ENCODE measurements at regions not wholly inside any gene's neighbourhood (a gene's known extent, or its start where the extent isn't known, plus 50 kb on each side); places are given as distances from the start of the nearest gene placed in this dataset.

GRCh38 chr14:87840906-87841305 lies 152.1 kb downstream of the GALC start:
- Histone ChIP-seq H4K20me1 (replicated peaks; ENCODE audit: control insufficient read depth, extremely low read depth, insufficient read depth, low read length) (no peaks in the 10 kb centered on the region), H3K4me2 (ENCODE audit: insufficient read depth, low read length) (no peak overlapping the region), H2AFZ (ENCODE audit: low read depth, low read length) (no peak overlapping the region), H3K4me1 (ENCODE audit: control insufficient read depth, extremely low read depth, insufficient read depth, low read length) (no peaks in the 10 kb centered on the region), H3K36me3 (ENCODE audit: control insufficient read depth in 2 of 2, extremely low read depth in 1 of 2, insufficient read depth in 2 of 2, low read length in 2 of 2) (no peaks in the 10 kb centered on the region), H3K9me1 (replicated peaks; ENCODE audit: control insufficient read depth, extremely low read depth, insufficient read depth, low read length) (no peaks in the 10 kb centered on the region), H3K9ac (replicated peaks; ENCODE audit: extremely low read depth, insufficient read depth, low read length) (no peak overlapping the region), H3K79me2 (ENCODE audit: control insufficient read depth, insufficient read depth, low read length) (no peaks in the 10 kb centered on the region), H3K27ac (ENCODE audit: insufficient read depth, low read depth, low read length) (no peak overlapping the region), H3K9me3 (replicated peaks; ENCODE audit: control insufficient read depth, insufficient read depth, low read length) (peaks cover 2% of the 10 kb centered on the region), H3K27me3 (ENCODE audit: control insufficient read depth in 2 of 2, insufficient read depth in 2 of 2, low read length in 2 of 2) (no peaks in the 10 kb centered on the region), H3K4me3 (replicated peaks in 1 of 3; ENCODE audit: insufficient read depth in 1 of 3, low read depth in 1 of 3, low read length in 3 of 3) (no peak overlapping the region)
- DNase-seq (ENCODE audit: low read depth, low spot score) (no peak), FAIRE-seq (no peak)
- dilution Hi-C loops (cut with MboI; ENCODE audit: extremely low pct_ligation_motif_present, low sequenced_read_pairs) (no loop called here), intact Hi-C loops (cut with micrococcal nuclease) (no loop called here)
- ChIA-PET POLR2A (no interaction called here), CTCF (no interaction called here)
- BruUV-seq (replicated peaks): no TSS peak
- TF ChIP-seq GATA2 (IDR thresholded peaks at IDR 0.05; ENCODE audit: insufficient read depth, insufficient read length, low read depth, low read length): no peak
- no peak for TF ChIP-seq POLR2A (IDR thresholded peaks at IDR 0.05; ENCODE audit: low read depth, low read length)
- no peak for TF ChIP-seq MAX (IDR thresholded peaks at IDR 0.05; ENCODE audit: insufficient read depth, insufficient read length)
- no peak for TF ChIP-seq MYC (IDR thresholded peaks at IDR 0.05; ENCODE audit: low read depth, low read length)
- no peak for TF ChIP-seq JUN (IDR thresholded peaks at IDR 0.05; ENCODE audit: borderline replicate concordance, insufficient read depth, insufficient read length, low read depth)
- no peak for TF ChIP-seq CTCF (IDR thresholded peaks at IDR 0.05; ENCODE audit: extremely low read depth in 1 of 2, insufficient read depth in 1 of 2, low read depth in 1 of 2, low read length in 2 of 2)
- TF ChIP-seq FOS (IDR thresholded peaks at IDR 0.05; ENCODE audit: borderline replicate concordance, insufficient read depth, low read length): no peak
- TF ChIP-seq EZH2 (IDR thresholded peaks at IDR 0.05; ENCODE audit: borderline replicate concordance, low read depth, low read length, severe bottlenecking): no peak
